ENCODE measurements at regions not wholly inside any gene's neighbourhood (a gene's known extent, or its start where the extent isn't known, plus 50 kb on each side); places are given as distances from the start of the nearest gene placed in this dataset.
"Not testable (repeated sequence)": the region's sequence is repeated elsewhere in the genome, so short reads cannot be mapped to it uniquely, and the experiment has no call there.

GRCh38 chr9:93892748-93893147, 62.4 kb downstream of the BARX1 start:
- Mint-ChIP-seq H3K27me3 (peaks cover 4% of the 10 kb centered on the region), H3K36me3 (ENCODE audit: low read depth) (no peaks in the 10 kb centered on the region), H3K4me1 (ENCODE audit: low read depth) (no peaks in the 10 kb centered on the region), H3K27ac (no peak overlapping the region), H3K9me3 (peaks cover 16% of the 10 kb centered on the region), H3K4me3 (no peak overlapping the region)
- intact Hi-C loops (cut with micrococcal nuclease) = no loop called here

- Mint-ChIP-seq H3K9me3 (peaks cover 16% of the 10 kb centered on the region), H3K27ac (no peak overlapping the region), H3K4me3 (no peak overlapping the region), H3K36me3 (ENCODE audit: low read depth) (no peaks in the 10 kb centered on the region), H3K4me1 (ENCODE audit: low read depth) (no peaks in the 10 kb centered on the region), H3K27me3 (peaks cover 5% of the 10 kb centered on the region)
- intact Hi-C loops (cut with micrococcal nuclease) = no loop called here
These were observed 63.4 kb downstream of the BARX1 start for GRCh38 chr9:93891549-93892310.

GRCh38 chr9:93891050-93891449, 64.1 kb downstream of the BARX1 start:
- H3K9me3 Mint-ChIP-seq = peaks cover 16% of the 10 kb centered on the region
- no peaks in the 10 kb centered on the region for H3K36me3 Mint-ChIP-seq (ENCODE audit: low read depth)
- H3K4me1 Mint-ChIP-seq (ENCODE audit: low read depth) = no peaks in the 10 kb centered on the region
- no peak overlapping the region for H3K27ac Mint-ChIP-seq
- intact Hi-C loops (cut with micrococcal nuclease) = no loop called here
- H3K4me3 Mint-ChIP-seq = no peak overlapping the region
- H3K27me3 Mint-ChIP-seq = peaks cover 5% of the 10 kb centered on the region

- H3K9me3 Mint-ChIP-seq = peaks cover 16% of the 10 kb centered on the region
- H3K36me3 Mint-ChIP-seq (ENCODE audit: low read depth) = no peaks in the 10 kb centered on the region
These were observed 64.7 kb downstream of the BARX1 start for GRCh38 chr9:93890436-93890935.

GRCh38 chr9:93886911-93887310, 68.2 kb downstream of the BARX1 start:
- H3K27me3 Mint-ChIP-seq = peaks cover 7% of the 10 kb centered on the region
- peaks cover 3% of the 10 kb centered on the region for H3K9me3 Mint-ChIP-seq
- H3K27ac Mint-ChIP-seq = no peak overlapping the region
- H3K4me1 Mint-ChIP-seq (ENCODE audit: low read depth) = no peaks in the 10 kb centered on the region
- no peak overlapping the region for H3K4me3 Mint-ChIP-seq
- no peaks in the 10 kb centered on the region for H3K36me3 Mint-ChIP-seq (ENCODE audit: low read depth)
- intact Hi-C loops (cut with micrococcal nuclease) = no loop called here

More at GRCh38 chr9:93890436-93890935, 64.7 kb downstream of the BARX1 start:
- H3K4me1 Mint-ChIP-seq (ENCODE audit: low read depth) = no peaks in the 10 kb centered on the region
- peaks cover 5% of the 10 kb centered on the region for H3K27me3 Mint-ChIP-seq
- H3K27ac Mint-ChIP-seq = no peak overlapping the region
- no peak overlapping the region for H3K4me3 Mint-ChIP-seq
- intact Hi-C loops (cut with micrococcal nuclease) = no loop called here

GRCh38 chr9:93884808-93885207, 70.3 kb downstream of the BARX1 start:
- intact Hi-C loops (cut with micrococcal nuclease) = no loop called here
- Mint-ChIP-seq H3K9me3 (peaks cover 6% of the 10 kb centered on the region), H3K4me3 (no peak overlapping the region), H3K27me3 (peaks cover 7% of the 10 kb centered on the region), H3K36me3 (ENCODE audit: low read depth) (no peaks in the 10 kb centered on the region), H3K4me1 (ENCODE audit: low read depth) (no peaks in the 10 kb centered on the region), H3K27ac (no peak overlapping the region)

GRCh38 chr9:93879662-93880407, 75.3 kb downstream of the BARX1 start:
- H3K27ac Mint-ChIP-seq; H3K36me3 Mint-ChIP-seq (ENCODE audit: low read depth); H3K4me3 Mint-ChIP-seq; intact Hi-C loops (cut with micrococcal nuclease); H3K27me3 Mint-ChIP-seq; H3K4me1 Mint-ChIP-seq (ENCODE audit: low read depth): not testable (repeated sequence)
- peaks cover 14% of the 10 kb centered on the region for H3K9me3 Mint-ChIP-seq

- H3K4me1 Mint-ChIP-seq (ENCODE audit: low read depth) = no peaks in the 10 kb centered on the region
- H3K4me3 Mint-ChIP-seq = no peak overlapping the region
- peaks cover 24% of the 10 kb centered on the region for H3K9me3 Mint-ChIP-seq
- H3K36me3 Mint-ChIP-seq (ENCODE audit: low read depth) = no peaks in the 10 kb centered on the region
- intact Hi-C loops (cut with micrococcal nuclease) = no loop called here
- peaks cover 6% of the 10 kb centered on the region for H3K27me3 Mint-ChIP-seq
- no peak overlapping the region for H3K27ac Mint-ChIP-seq
These were observed 79.8 kb downstream of the BARX1 start for GRCh38 chr9:93875330-93875729.

GRCh38 chr9:93874242-93874641, 80.9 kb downstream of the BARX1 start:
- intact Hi-C loops (cut with micrococcal nuclease) = no loop called here
- H3K27ac Mint-ChIP-seq = no peak overlapping the region
- peaks cover 24% of the 10 kb centered on the region for H3K9me3 Mint-ChIP-seq
- no peak overlapping the region for H3K4me3 Mint-ChIP-seq
- peaks cover 6% of the 10 kb centered on the region for H3K27me3 Mint-ChIP-seq
- no peaks in the 10 kb centered on the region for H3K36me3 Mint-ChIP-seq (ENCODE audit: low read depth)
- no peaks in the 10 kb centered on the region for H3K4me1 Mint-ChIP-seq (ENCODE audit: low read depth)

- Mint-ChIP-seq H3K9me3 (peaks cover 24% of the 10 kb centered on the region), H3K36me3 (ENCODE audit: low read depth) (no peaks in the 10 kb centered on the region), H3K27me3 (peaks cover 3% of the 10 kb centered on the region), H3K4me3 (no peak overlapping the region), H3K4me1 (ENCODE audit: low read depth) (no peaks in the 10 kb centered on the region), H3K27ac (no peak overlapping the region)
- intact Hi-C loops (cut with micrococcal nuclease) = no loop called here
These were observed 83.9 kb downstream of the BARX1 start for GRCh38 chr9:93871286-93871685.

GRCh38 chr9:93869863-93870262, 85.3 kb downstream of the BARX1 start:
- intact Hi-C loops (cut with micrococcal nuclease) = no loop called here
- Mint-ChIP-seq H3K36me3 (ENCODE audit: low read depth) (no peaks in the 10 kb centered on the region), H3K4me3 (no peak overlapping the region), H3K27ac (no peak overlapping the region), H3K27me3 (peaks cover 3% of the 10 kb centered on the region), H3K9me3 (peaks cover 16% of the 10 kb centered on the region), H3K4me1 (ENCODE audit: low read depth) (no peaks in the 10 kb centered on the region)

- intact Hi-C loops (cut with micrococcal nuclease) = no loop called here
- Mint-ChIP-seq H3K4me1 (ENCODE audit: low read depth) (no peaks in the 10 kb centered on the region), H3K36me3 (ENCODE audit: low read depth) (no peaks in the 10 kb centered on the region), H3K27ac (no peak overlapping the region), H3K9me3 (peaks cover 8% of the 10 kb centered on the region), H3K4me3 (no peak overlapping the region), H3K27me3 (peaks cover 6% of the 10 kb centered on the region)
These were observed 86.1 kb downstream of the BARX1 start for GRCh38 chr9:93869088-93869487.

- H3K27me3 Mint-ChIP-seq = peaks cover 16% of the 10 kb centered on the region
- H3K27ac Mint-ChIP-seq = no peak overlapping the region
- intact Hi-C loops (cut with micrococcal nuclease) = no loop called here
These were observed 89.4 kb downstream of the BARX1 start for GRCh38 chr9:93865716-93866115.

GRCh38 chr9:93865245-93865644, 89.9 kb downstream of the BARX1 start:
- no peaks in the 10 kb centered on the region for H3K9me3 Mint-ChIP-seq
- H3K27me3 Mint-ChIP-seq = peaks cover 20% of the 10 kb centered on the region
- intact Hi-C loops (cut with micrococcal nuclease) = no loop called here

More at GRCh38 chr9:93865716-93866115, 89.4 kb downstream of the BARX1 start:
- H3K36me3 Mint-ChIP-seq (ENCODE audit: low read depth) = no peaks in the 10 kb centered on the region
- no peak overlapping the region for H3K4me3 Mint-ChIP-seq
- no peaks in the 10 kb centered on the region for H3K9me3 Mint-ChIP-seq
- H3K4me1 Mint-ChIP-seq (ENCODE audit: low read depth) = peaks cover 2% of the 10 kb centered on the region

More at GRCh38 chr9:93865245-93865644, 89.9 kb downstream of the BARX1 start:
- peaks cover 6% of the 10 kb centered on the region for H3K4me1 Mint-ChIP-seq (ENCODE audit: low read depth)
- no peaks in the 10 kb centered on the region for H3K36me3 Mint-ChIP-seq (ENCODE audit: low read depth)
- H3K27ac Mint-ChIP-seq = no peak overlapping the region
- no peak overlapping the region for H3K4me3 Mint-ChIP-seq
